ENCODE measurements at regions not wholly inside any gene's neighbourhood (a gene's known extent, or its start where the extent isn't known, plus 50 kb on each side); places are given as distances from the start of the nearest gene placed in this dataset.

- H3K27me3 ChIP-seq (ENCODE audit: low read depth, low read length): no peaks in the 10 kb centered on the region
- no peaks in the 10 kb centered on the region for H3K9me3 ChIP-seq (ENCODE audit: insufficient read depth, low read length)
- H3K36me3 ChIP-seq (replicated peaks; ENCODE audit: low read depth, low read length): no peaks in the 10 kb centered on the region
- H3K4me3 ChIP-seq (ENCODE audit: low read length): no peak overlapping the region
- no peak overlapping the region for H3K4me2 ChIP-seq (ENCODE audit: low read length)
- H3K27ac ChIP-seq (ENCODE audit: low read length): no peak overlapping the region
- H4K20me1 ChIP-seq (ENCODE audit: insufficient read depth, low read length): no peaks in the 10 kb centered on the region
- no peaks in the 10 kb centered on the region for H3K4me1 ChIP-seq (ENCODE audit: low read length)
- TF ChIP-seq EZH2phosphoT487 (IDR thresholded peaks at IDR 0.05; ENCODE audit: low read depth): no peak
- no peak overlapping the region for H3K9ac ChIP-seq (ENCODE audit: low read length)
- no peaks in the 10 kb centered on the region for H3K79me2 ChIP-seq (ENCODE audit: low read length)
- H2AFZ ChIP-seq (ENCODE audit: low read depth, low read length): no peak overlapping the region
Measured at GRCh38 chr2:129388870-129389269, 590.6 kb upstream of the RAB6C start.

- no peak for TF ChIP-seq EZH2phosphoT487 (IDR thresholded peaks at IDR 0.05; ENCODE audit: low read depth)
- TF ChIP-seq CTCF (IDR thresholded peaks at IDR 0.05; ENCODE audit: low read depth, low read length): no peak
- H2AFZ ChIP-seq (ENCODE audit: low read depth, low read length): no peak overlapping the region
- no peaks in the 10 kb centered on the region for H4K20me1 ChIP-seq (ENCODE audit: insufficient read depth, low read length)
- no peaks in the 10 kb centered on the region for H3K36me3 ChIP-seq (replicated peaks; ENCODE audit: low read depth, low read length)
- H3K79me2 ChIP-seq (ENCODE audit: low read length): no peaks in the 10 kb centered on the region
- no peak overlapping the region for H3K4me3 ChIP-seq (ENCODE audit: low read length)
- no peaks in the 10 kb centered on the region for H3K4me1 ChIP-seq (ENCODE audit: low read length)
- H3K9me3 ChIP-seq (ENCODE audit: insufficient read depth, low read length): no peaks in the 10 kb centered on the region
- no peak overlapping the region for H3K27ac ChIP-seq (ENCODE audit: low read length)
- H3K4me2 ChIP-seq (ENCODE audit: low read length): no peak overlapping the region
- H3K9ac ChIP-seq (ENCODE audit: low read length): no peak overlapping the region
- H3K27me3 ChIP-seq (ENCODE audit: low read depth, low read length): no peaks in the 10 kb centered on the region
Measured at GRCh38 chr2:129393816-129394215, 585.6 kb upstream of the RAB6C start.

- Histone ChIP-seq H2AFZ (ENCODE audit: low read depth, low read length) (no peak overlapping the region), H3K4me2 (ENCODE audit: low read length) (no peak overlapping the region), H4K20me1 (ENCODE audit: insufficient read depth, low read length) (no peaks in the 10 kb centered on the region), H3K36me3 (replicated peaks; ENCODE audit: low read depth, low read length) (no peaks in the 10 kb centered on the region), H3K9ac (ENCODE audit: low read length) (no peak overlapping the region), H3K79me2 (ENCODE audit: low read length) (no peaks in the 10 kb centered on the region), H3K4me1 (ENCODE audit: low read length) (no peaks in the 10 kb centered on the region), H3K27me3 (ENCODE audit: low read depth, low read length) (no peaks in the 10 kb centered on the region), H3K4me3 (ENCODE audit: low read length) (no peak overlapping the region), H3K9me3 (ENCODE audit: insufficient read depth, low read length) (no peaks in the 10 kb centered on the region), H3K27ac (ENCODE audit: low read length) (no peak overlapping the region)
- no peak for TF ChIP-seq EZH2phosphoT487 (IDR thresholded peaks at IDR 0.05; ENCODE audit: low read depth)
- TF ChIP-seq CTCF (IDR thresholded peaks at IDR 0.05; ENCODE audit: low read depth, low read length): peak; percentile 88
Measured at GRCh38 chr2:129396980-129397599, 582.4 kb upstream of the RAB6C start.

GRCh38 chr2:129400826-129401225 lies 578.6 kb upstream of the RAB6C start:
- no peak overlapping the region for H3K9ac ChIP-seq (ENCODE audit: low read length)
- H3K4me3 ChIP-seq (ENCODE audit: low read length): no peak overlapping the region
- H3K4me2 ChIP-seq (ENCODE audit: low read length): no peak overlapping the region
- H3K27me3 ChIP-seq (ENCODE audit: low read depth, low read length): no peaks in the 10 kb centered on the region
- no peak overlapping the region for H2AFZ ChIP-seq (ENCODE audit: low read depth, low read length)
- no peaks in the 10 kb centered on the region for H3K4me1 ChIP-seq (ENCODE audit: low read length)
- no peaks in the 10 kb centered on the region for H3K36me3 ChIP-seq (replicated peaks; ENCODE audit: low read depth, low read length)
- TF ChIP-seq CTCF (IDR thresholded peaks at IDR 0.05; ENCODE audit: low read depth, low read length) (no peak), EZH2phosphoT487 (IDR thresholded peaks at IDR 0.05; ENCODE audit: low read depth) (no peak)
- H3K9me3 ChIP-seq (ENCODE audit: insufficient read depth, low read length): no peaks in the 10 kb centered on the region
- H3K27ac ChIP-seq (ENCODE audit: low read length): no peak overlapping the region
- H4K20me1 ChIP-seq (ENCODE audit: insufficient read depth, low read length): no peaks in the 10 kb centered on the region
- no peaks in the 10 kb centered on the region for H3K79me2 ChIP-seq (ENCODE audit: low read length)
